ENCODE measurements at regions not wholly inside any gene's neighbourhood (a gene's known extent, or its start where the extent isn't known, plus 50 kb on each side); places are given as distances from the start of the nearest gene placed in this dataset.

DNA sequence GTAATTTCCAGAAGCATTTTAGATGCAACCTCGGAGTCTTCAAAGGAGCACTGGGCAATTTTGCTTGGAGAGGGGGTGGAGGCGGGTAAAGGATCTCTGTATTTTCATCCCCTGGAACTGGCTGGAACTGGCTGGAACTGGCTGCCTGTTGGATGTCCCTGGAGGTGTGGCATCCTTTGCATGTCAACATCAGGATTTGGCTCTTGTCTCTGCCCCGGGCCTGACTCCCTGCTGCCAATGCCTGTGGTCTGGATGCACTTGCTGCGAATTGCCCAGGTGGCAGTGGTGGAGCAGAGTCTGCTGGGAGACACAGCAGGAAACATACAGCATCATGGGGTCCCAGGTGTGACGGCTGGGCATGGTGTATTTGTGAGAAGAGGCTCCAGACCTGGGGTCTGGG lies 391.3 kb downstream of the GADD45G start:
- no peak for DNase-seq (ENCODE audit: low read depth in 2 of 2)

DNA sequence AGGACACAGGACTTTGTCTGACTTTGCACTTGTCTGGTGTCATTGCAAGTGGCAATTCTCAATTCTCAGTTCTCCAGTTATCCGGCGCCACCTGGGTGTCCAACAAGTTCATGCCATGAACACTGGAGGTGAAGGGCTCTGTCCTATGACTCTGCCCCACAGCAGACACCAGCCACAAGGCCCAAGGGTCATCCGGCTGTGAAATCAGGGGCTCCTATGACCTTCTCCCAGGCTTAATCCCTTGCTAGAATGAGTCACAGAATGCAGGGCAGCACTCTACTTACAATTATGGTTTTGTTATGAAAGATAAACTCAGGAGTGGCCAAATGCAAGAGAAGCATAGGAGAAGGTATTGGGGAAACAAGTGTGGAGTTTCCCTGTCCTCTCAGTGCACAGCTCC lies 392.0 kb downstream of the GADD45G start:
- DNase-seq (ENCODE audit: low read depth in 2 of 2): no peak

GRCh38 chr9:89998633-89999032 lies 393.8 kb downstream of the GADD45G start:
- no peak for DNase-seq (ENCODE audit: low read depth in 2 of 2)

GRCh38 chr9:89999176-89999533 lies 394.3 kb downstream of the GADD45G start:
- DNase-seq (ENCODE audit: low read depth in 2 of 2): no peak

- peak; percentile 33 to 56 for DNase-seq (ENCODE audit: low read depth in 2 of 2)
Measured at GRCh38 chr9:89999534-90000370, 394.9 kb downstream of the GADD45G start.

DNA sequence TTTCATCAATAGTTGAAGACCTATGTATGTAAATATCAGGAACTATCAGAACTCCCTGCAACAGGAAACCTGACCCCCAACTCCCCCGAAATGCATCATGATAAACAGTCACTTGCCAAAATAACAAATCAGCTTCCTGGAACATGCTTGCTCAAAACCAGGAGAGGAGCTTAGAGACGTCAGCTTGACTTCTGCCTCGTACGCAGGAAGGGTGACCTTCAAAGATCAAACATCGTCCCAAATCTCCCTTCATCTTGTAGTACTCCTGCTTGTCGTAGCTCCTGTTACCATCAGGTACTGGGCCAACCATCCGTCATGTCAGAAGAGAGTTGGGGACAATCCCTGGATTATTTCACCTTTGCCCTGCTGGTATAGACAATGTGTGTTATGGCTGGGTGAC lies 396.1 kb downstream of the GADD45G start:
- DNase-seq (ENCODE audit: low read depth in 2 of 2): no peak

GRCh38 chr9:90001747-90002146 lies 396.9 kb downstream of the GADD45G start:
- DNase-seq (ENCODE audit: low read depth in 2 of 2): no peak

DNA sequence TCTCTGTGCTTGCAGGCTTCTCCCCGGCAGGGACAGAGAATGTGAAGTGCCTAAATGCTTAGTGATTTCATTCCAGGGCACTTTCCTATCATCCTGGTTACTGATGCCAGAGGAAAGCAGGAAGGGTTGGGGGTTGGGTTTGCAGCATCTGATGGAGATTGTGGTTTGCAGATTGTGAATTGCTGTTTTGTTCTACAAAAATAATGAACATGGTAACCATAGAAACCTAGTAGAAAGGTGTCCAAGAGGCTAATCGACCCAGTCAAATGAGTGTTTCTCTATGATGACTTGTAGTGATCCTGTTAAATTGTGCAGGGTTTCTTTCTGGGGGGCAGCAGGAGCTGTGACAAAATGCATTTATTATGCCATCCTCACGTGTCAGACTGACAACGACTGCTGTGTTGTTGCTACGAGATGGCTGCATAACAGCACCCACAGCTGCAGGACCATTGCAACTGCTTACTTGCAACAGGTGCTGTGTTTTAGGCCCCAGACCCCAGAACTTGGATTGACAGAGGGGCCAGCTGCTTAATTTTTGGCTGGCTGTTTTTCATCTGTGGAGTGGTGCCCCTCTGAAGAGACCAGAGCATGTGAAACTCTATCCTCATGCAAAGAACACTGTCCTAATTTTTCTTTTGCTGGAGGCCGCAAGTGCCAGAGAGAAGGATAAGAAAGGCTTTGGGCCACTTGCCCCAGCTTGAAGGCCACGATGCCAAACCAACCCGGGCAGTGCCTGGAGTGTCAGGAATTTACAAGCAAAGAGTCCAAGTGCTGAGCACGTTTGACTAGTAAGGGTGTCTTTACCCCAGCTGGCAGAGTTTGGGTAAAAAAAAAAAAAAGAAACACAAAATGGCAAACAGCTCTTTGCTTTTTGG lies 397.8 kb downstream of the GADD45G start:
- no peak for DNase-seq (ENCODE audit: low read depth in 2 of 2)

- no peak for DNase-seq (ENCODE audit: low read depth in 2 of 2)
Measured at GRCh38 chr9:90005388-90005787, 400.6 kb downstream of the GADD45G start.

GRCh38 chr9:90007516-90008440 lies 403.0 kb downstream of the GADD45G start:
- no peak for DNase-seq (ENCODE audit: low read depth in 2 of 2)

GRCh38 chr9:90009447-90009846 lies 404.6 kb downstream of the GADD45G start:
- DNase-seq (ENCODE audit: low read depth in 2 of 2): no peak

DNA sequence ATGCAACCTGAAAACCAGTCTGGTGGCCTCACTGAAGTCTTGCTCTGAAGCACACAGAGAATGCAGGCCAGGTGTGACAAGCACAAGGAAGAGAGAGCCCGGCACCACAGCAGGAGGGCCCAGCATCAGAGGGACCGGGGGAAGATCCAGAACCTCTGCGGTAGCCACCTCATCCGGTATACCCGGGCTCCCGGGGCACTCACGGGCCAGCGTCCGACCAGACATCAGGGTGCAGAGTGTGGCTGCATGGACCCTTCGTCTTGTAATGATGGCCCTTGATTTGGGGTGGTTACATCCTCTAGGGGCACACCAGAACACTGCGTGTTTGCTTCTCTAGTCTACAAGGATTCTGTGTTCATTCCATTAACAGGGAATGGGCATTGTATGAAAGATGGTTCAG lies 406.0 kb downstream of the GADD45G start:
- DNase-seq (ENCODE audit: low read depth in 2 of 2): no peak

DNA sequence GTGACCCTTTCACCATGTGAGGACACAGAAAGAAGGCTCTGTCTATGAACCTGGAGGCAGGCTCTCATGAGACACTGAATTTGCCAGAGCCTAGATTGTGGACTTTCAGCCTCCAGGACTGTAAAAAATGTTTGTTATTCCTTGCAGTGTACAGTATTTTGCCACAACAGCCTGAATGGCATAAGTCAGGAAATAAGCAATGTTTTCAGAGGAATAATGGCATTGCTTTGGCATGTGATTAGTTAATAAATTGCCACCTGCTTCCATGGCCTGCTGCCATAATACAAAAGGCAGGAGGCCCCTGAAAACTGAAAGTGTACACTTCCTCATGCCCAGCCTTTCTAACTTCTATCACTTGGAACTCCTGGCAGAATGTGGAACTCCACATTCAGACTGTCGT lies 408.1 kb downstream of the GADD45G start:
- DNase-seq (ENCODE audit: low read depth in 2 of 2): no peak

DNA sequence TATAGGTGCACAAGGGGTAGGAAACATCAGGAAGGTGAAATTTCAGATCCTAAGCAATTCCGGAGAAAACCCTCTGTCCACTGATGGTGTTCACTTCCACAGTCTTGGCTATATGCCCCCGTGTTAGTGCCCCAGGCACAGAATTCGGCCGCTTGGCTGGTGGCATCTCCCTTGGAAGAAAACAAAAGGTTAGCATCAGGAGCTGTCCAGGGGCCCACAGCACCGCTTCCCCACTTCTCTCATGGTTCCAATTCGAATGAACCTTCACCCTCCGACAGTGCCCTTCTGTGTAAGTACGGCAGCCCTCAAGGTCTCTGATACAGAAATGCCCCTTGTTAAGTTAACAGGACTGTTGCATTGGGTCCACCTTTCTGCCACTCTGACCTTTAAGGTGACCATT lies 409.0 kb downstream of the GADD45G start:
- DNase-seq (ENCODE audit: low read depth in 2 of 2): no peak

DNA sequence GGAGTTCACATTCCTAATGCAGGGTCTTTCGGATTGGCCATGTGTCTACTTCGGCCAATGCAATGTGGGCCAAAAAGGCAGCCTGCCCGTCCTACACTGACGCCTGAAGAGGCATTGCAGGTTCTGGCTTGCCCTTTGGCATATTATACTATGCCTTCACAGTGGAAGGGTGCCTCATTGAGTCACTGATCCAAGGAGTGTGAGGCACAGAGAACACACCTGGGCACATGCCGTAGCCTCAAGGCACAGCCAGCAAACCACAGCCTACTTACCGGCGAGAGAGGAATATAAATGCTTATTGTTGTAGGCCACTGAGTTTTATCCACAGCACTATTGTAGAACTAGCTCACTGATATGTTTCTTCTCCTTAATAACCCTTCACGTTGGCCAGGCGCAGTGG lies 409.6 kb downstream of the GADD45G start:
- DNase-seq (ENCODE audit: low read depth in 2 of 2): no peak

- DNase-seq (ENCODE audit: low read depth in 2 of 2): no peak
Measured at GRCh38 chr9:90016272-90016671, 411.5 kb downstream of the GADD45G start.

DNA sequence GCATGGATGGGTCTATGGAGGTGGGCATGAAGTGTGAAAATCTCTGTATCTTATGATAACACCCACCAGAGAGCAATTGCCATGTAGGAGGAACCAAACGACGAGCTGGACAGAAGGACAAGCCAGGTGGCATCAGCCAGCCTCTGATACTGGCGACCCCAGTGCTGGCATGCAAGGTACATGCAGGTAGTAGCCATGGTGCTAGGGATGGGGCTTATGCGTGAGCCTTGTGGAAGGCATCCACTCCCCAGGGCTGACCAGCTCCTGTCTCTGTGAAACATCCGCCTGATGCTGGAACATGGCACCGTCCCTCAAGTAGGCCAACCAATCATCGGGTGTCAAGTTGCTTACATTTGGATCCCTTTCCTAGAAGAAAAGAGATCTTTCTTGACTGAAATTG lies 412.9 kb downstream of the GADD45G start:
- no peak for DNase-seq (ENCODE audit: low read depth in 2 of 2)

- DNase-seq (ENCODE audit: low read depth in 2 of 2): no peak
Measured at GRCh38 chr9:90018688-90019087, 413.9 kb downstream of the GADD45G start.

DNA sequence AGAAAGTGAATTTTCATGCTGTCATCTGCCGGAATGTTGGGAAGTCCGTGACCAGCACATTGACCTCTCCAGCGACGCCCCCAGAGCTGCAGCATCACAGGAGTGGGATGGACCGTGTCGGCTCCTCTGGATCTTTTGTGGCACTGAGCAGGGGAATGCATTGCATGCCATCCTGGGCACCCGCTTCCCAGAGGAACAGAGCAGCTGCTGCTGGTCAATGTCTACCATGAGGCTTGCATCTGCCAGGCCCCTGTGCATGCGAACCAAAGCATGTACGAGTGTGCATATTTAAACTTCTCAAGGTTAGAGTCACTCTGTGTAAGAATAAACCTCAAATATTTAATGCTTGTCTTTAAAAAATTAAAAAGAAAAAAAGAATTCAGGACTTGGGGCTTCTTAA lies 414.8 kb downstream of the GADD45G start:
- no peak for DNase-seq (ENCODE audit: low read depth in 2 of 2)

GRCh38 chr9:90020276-90020871 lies 415.6 kb downstream of the GADD45G start:
- no peak for DNase-seq (ENCODE audit: low read depth in 2 of 2)

DNA sequence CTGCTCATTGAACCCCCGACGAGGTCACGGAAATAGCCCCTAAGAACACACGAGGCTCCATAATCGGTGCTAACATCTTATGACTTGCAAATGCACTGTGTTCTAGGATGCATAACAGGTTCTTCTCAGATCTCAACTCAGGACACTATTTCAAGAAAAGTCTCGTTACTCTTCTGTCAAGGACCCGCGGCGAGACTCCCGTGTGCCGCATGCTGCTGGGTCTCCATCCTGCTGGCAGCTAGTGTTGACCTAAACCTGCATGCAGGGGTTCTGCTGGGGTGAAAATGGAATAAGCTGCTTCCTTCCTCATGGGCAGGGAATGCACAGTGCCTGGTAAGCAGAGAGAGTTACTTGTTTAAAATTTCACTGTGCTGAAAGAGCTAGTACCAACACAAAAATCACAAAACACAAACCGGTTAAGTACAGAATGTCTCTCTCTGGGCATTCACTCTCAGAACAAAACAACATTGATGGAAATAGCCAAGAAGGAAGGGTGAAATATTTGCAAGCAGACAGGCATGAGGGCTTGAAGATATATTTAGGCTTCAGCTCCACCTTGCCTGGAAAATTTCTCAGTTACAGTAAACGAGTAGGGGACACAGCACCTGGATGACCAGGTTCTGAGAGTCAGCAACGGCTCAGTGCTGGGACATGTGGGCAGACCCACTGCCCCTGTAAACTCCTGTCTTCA lies 416.5 kb downstream of the GADD45G start:
- no peak for DNase-seq (ENCODE audit: low read depth in 2 of 2)

Data from stimulated activated CD4-positive, alpha-beta T cell treated with anti-CD3 and anti-CD28 coated beads, Interleukin-12 subunit alpha, Interleukin-12 subunit beta, amount 100 ng/mL, for 24 hours (primary cell).